ENCODE measurements at regions not wholly inside any gene's neighbourhood (a gene's known extent, or its start where the extent isn't known, plus 50 kb on each side); places are given as distances from the start of the nearest gene placed in this dataset.
"Not testable (repeated sequence)": the region's sequence is repeated elsewhere in the genome, so short reads cannot be mapped to it uniquely, and the experiment has no call there.

- no peaks in the 10 kb centered on the region for H3K36me3 Mint-ChIP-seq (ENCODE audit: low read depth)
- H3K4me1 Mint-ChIP-seq (ENCODE audit: low read depth), result no peaks in the 10 kb centered on the region
- no peaks in the 10 kb centered on the region for H3K9me3 Mint-ChIP-seq
- DNase-seq (ENCODE audit: low spot score), result no peak
- H3K27me3 Mint-ChIP-seq (ENCODE audit: low read depth), result no peaks in the 10 kb centered on the region
- no peak overlapping the region for H3K27ac Mint-ChIP-seq
- intact Hi-C loops (cut with micrococcal nuclease), result no loop called here
- no peak overlapping the region for H3K4me3 Mint-ChIP-seq (ENCODE audit: low read depth)
Observed at GRCh38 chr6:156434049-156434794, 343.0 kb upstream of the ARID1B start.

- DNase-seq (ENCODE audit: low spot score), result no peak
- Mint-ChIP-seq H3K4me3 (ENCODE audit: low read depth) (no peak overlapping the region), H3K36me3 (ENCODE audit: low read depth) (no peaks in the 10 kb centered on the region), H3K27ac (no peak overlapping the region), H3K9me3 (no peaks in the 10 kb centered on the region), H3K4me1 (ENCODE audit: low read depth) (no peaks in the 10 kb centered on the region), H3K27me3 (ENCODE audit: low read depth) (no peaks in the 10 kb centered on the region)
- intact Hi-C loops (cut with micrococcal nuclease), result no loop called here
Observed at GRCh38 chr6:156432543-156432942, 344.6 kb upstream of the ARID1B start.

GRCh38 chr6:156430386-156430785 lies 346.8 kb upstream of the ARID1B start:
- H3K4me3 Mint-ChIP-seq (ENCODE audit: low read depth), result no peak overlapping the region
- H3K9me3 Mint-ChIP-seq, result no peaks in the 10 kb centered on the region
- no peaks in the 10 kb centered on the region for H3K27me3 Mint-ChIP-seq (ENCODE audit: low read depth)
- no peaks in the 10 kb centered on the region for H3K4me1 Mint-ChIP-seq (ENCODE audit: low read depth)
- no peaks in the 10 kb centered on the region for H3K36me3 Mint-ChIP-seq (ENCODE audit: low read depth)
- intact Hi-C loops (cut with micrococcal nuclease), result no loop called here
- no peak overlapping the region for H3K27ac Mint-ChIP-seq
- no peak for DNase-seq (ENCODE audit: low spot score)

GRCh38 chr6:156427345-156427744 lies 349.8 kb upstream of the ARID1B start:
- Mint-ChIP-seq H3K27me3 (ENCODE audit: low read depth) (no peaks in the 10 kb centered on the region), H3K36me3 (ENCODE audit: low read depth) (no peaks in the 10 kb centered on the region), H3K9me3 (no peaks in the 10 kb centered on the region), H3K27ac (no peak overlapping the region), H3K4me1 (ENCODE audit: low read depth) (peaks cover 16% of the 10 kb centered on the region), H3K4me3 (ENCODE audit: low read depth) (no peak overlapping the region)
- DNase-seq (ENCODE audit: low spot score), result no peak
- intact Hi-C loops (cut with micrococcal nuclease), result no loop called here

GRCh38 chr6:156425359-156426020 lies 351.7 kb upstream of the ARID1B start:
- no peak overlapping the region for H3K4me3 Mint-ChIP-seq (ENCODE audit: low read depth)
- H3K36me3 Mint-ChIP-seq (ENCODE audit: low read depth), result no peaks in the 10 kb centered on the region
- no peaks in the 10 kb centered on the region for H3K9me3 Mint-ChIP-seq
- H3K27ac Mint-ChIP-seq, result no peak overlapping the region
- intact Hi-C loops (cut with micrococcal nuclease), result no loop called here
- H3K27me3 Mint-ChIP-seq (ENCODE audit: low read depth), result no peaks in the 10 kb centered on the region
- peaks cover 16% of the 10 kb centered on the region for H3K4me1 Mint-ChIP-seq (ENCODE audit: low read depth)
- no peak for DNase-seq (ENCODE audit: low spot score)

GRCh38 chr6:156423829-156424228 lies 353.3 kb upstream of the ARID1B start:
- Mint-ChIP-seq H3K4me3 (ENCODE audit: low read depth) (no peak overlapping the region), H3K36me3 (ENCODE audit: low read depth) (no peaks in the 10 kb centered on the region), H3K27ac (peak overlapping the region; percentile 18), H3K9me3 (no peaks in the 10 kb centered on the region), H3K4me1 (ENCODE audit: low read depth) (peaks cover 16% of the 10 kb centered on the region), H3K27me3 (ENCODE audit: low read depth) (no peaks in the 10 kb centered on the region)
- intact Hi-C loops (cut with micrococcal nuclease), result no loop called here
- DNase-seq (ENCODE audit: low spot score), result no peak

- Mint-ChIP-seq H3K27me3 (ENCODE audit: low read depth) (no peaks in the 10 kb centered on the region), H3K4me3 (ENCODE audit: low read depth) (no peak overlapping the region), H3K4me1 (ENCODE audit: low read depth) (peaks cover 16% of the 10 kb centered on the region), H3K27ac (peak overlapping the region; percentile 2), H3K9me3 (no peaks in the 10 kb centered on the region), H3K36me3 (ENCODE audit: low read depth) (no peaks in the 10 kb centered on the region)
- no peak for DNase-seq (ENCODE audit: low spot score)
- intact Hi-C loops (cut with micrococcal nuclease), result no loop called here
Observed at GRCh38 chr6:156423075-156423474, 354.1 kb upstream of the ARID1B start.

- Mint-ChIP-seq H3K36me3 (ENCODE audit: low read depth) (no peaks in the 10 kb centered on the region), H3K4me1 (ENCODE audit: low read depth) (peaks cover 16% of the 10 kb centered on the region), H3K27ac (no peak overlapping the region), H3K9me3 (no peaks in the 10 kb centered on the region), H3K4me3 (ENCODE audit: low read depth) (no peak overlapping the region), H3K27me3 (ENCODE audit: low read depth) (no peaks in the 10 kb centered on the region)
- intact Hi-C loops (cut with micrococcal nuclease), result no loop called here
- no peak for DNase-seq (ENCODE audit: low spot score)
Observed at GRCh38 chr6:156421933-156422332, 355.2 kb upstream of the ARID1B start.

GRCh38 chr6:156421301-156421700 lies 355.9 kb upstream of the ARID1B start:
- H3K9me3 Mint-ChIP-seq; H3K4me3 Mint-ChIP-seq (ENCODE audit: low read depth); H3K36me3 Mint-ChIP-seq (ENCODE audit: low read depth); intact Hi-C loops (cut with micrococcal nuclease); DNase-seq (ENCODE audit: low spot score); H3K27me3 Mint-ChIP-seq (ENCODE audit: low read depth); H3K27ac Mint-ChIP-seq: not testable (repeated sequence)
- H3K4me1 Mint-ChIP-seq (ENCODE audit: low read depth), result peaks cover 16% of the 10 kb centered on the region

- Mint-ChIP-seq H3K4me3 (ENCODE audit: low read depth) (no peak overlapping the region), H3K27ac (no peak overlapping the region), H3K9me3 (no peaks in the 10 kb centered on the region), H3K36me3 (ENCODE audit: low read depth) (no peaks in the 10 kb centered on the region), H3K4me1 (ENCODE audit: low read depth) (peaks cover 16% of the 10 kb centered on the region), H3K27me3 (ENCODE audit: low read depth) (no peaks in the 10 kb centered on the region)
- DNase-seq (ENCODE audit: low spot score), result no peak
- intact Hi-C loops (cut with micrococcal nuclease), result no loop called here
Observed at GRCh38 chr6:156420172-156420993, 356.8 kb upstream of the ARID1B start.

- DNase-seq (ENCODE audit: low spot score), result no peak
- Mint-ChIP-seq H3K4me1 (ENCODE audit: low read depth) (peaks cover 16% of the 10 kb centered on the region), H3K4me3 (ENCODE audit: low read depth) (no peak overlapping the region), H3K27ac (no peak overlapping the region), H3K9me3 (no peaks in the 10 kb centered on the region), H3K27me3 (ENCODE audit: low read depth) (peaks cover 3% of the 10 kb centered on the region), H3K36me3 (ENCODE audit: low read depth) (no peaks in the 10 kb centered on the region)
- intact Hi-C loops (cut with micrococcal nuclease), result no loop called here
Observed at GRCh38 chr6:156419594-156419993, 357.6 kb upstream of the ARID1B start.

- no peaks in the 10 kb centered on the region for H3K9me3 Mint-ChIP-seq
- intact Hi-C loops (cut with micrococcal nuclease), result no loop called here
- peaks cover 3% of the 10 kb centered on the region for H3K27me3 Mint-ChIP-seq (ENCODE audit: low read depth)
- peaks cover 6% of the 10 kb centered on the region for H3K4me1 Mint-ChIP-seq (ENCODE audit: low read depth)
- no peaks in the 10 kb centered on the region for H3K36me3 Mint-ChIP-seq (ENCODE audit: low read depth)
- no peak for DNase-seq (ENCODE audit: low spot score)
- H3K27ac Mint-ChIP-seq, result no peak overlapping the region
- no peak overlapping the region for H3K4me3 Mint-ChIP-seq (ENCODE audit: low read depth)
Observed at GRCh38 chr6:156418253-156418652, 358.9 kb upstream of the ARID1B start.

- no peak overlapping the region for H3K4me3 Mint-ChIP-seq (ENCODE audit: low read depth)
- intact Hi-C loops (cut with micrococcal nuclease), result no loop called here
Observed at GRCh38 chr6:156416391-156416790, 360.8 kb upstream of the ARID1B start.

More at GRCh38 chr6:156416391-156416790, 360.8 kb upstream of the ARID1B start:
- H3K27ac Mint-ChIP-seq, result no peak overlapping the region
- no peaks in the 10 kb centered on the region for H3K36me3 Mint-ChIP-seq (ENCODE audit: low read depth)
- no peaks in the 10 kb centered on the region for H3K9me3 Mint-ChIP-seq
- no peaks in the 10 kb centered on the region for H3K4me1 Mint-ChIP-seq (ENCODE audit: low read depth)
- H3K27me3 Mint-ChIP-seq (ENCODE audit: low read depth), result peaks cover 3% of the 10 kb centered on the region
- DNase-seq (ENCODE audit: low spot score), result no peak

Measured in activated T-helper 2 cell treated with anti-CD3 and anti-CD28 coated beads, Interferon-gamma antibody, Interleukin-2, Interleukin-4, amounts not matched to agents 10 μg/mL and 5 μg/mL and 100 μg/mL, durations not matched to agents 14 hours and 24 hours and 36 hours (primary cell).